ENCODE measurements at regions not wholly inside any gene's neighbourhood (a gene's known extent, or its start where the extent isn't known, plus 50 kb on each side); places are given as distances from the start of the nearest gene placed in this dataset.

DNA sequence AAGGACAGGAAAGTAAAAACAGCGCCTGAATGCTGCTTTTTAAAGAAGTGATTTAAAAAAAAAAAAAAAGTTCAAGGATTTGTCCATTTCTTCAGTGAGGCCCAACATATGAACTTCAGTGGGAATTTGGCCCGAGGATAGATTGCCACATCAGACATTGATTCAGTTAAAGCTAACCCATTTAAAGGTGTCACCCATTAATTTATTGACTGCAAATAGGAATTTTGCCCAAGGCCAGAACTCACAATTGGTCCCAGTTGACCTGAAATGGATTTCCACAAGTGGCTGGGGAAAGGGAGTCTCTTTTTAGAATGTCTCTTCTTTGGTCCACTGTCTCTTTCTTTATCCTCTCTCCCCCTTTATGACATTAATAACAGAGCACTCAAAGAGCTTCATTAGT, 86.5 kb upstream of the RPL34 start:
- Mint-ChIP-seq H3K4me1 (ENCODE audit: low read depth) (peaks cover 62% of the 10 kb centered on the region), H3K4me3 (no peak overlapping the region), H3K27me3 (no peaks in the 10 kb centered on the region), H3K9me3 (peaks cover 3% of the 10 kb centered on the region), H3K36me3 (ENCODE audit: low read depth) (no peaks in the 10 kb centered on the region), H3K27ac (no peak overlapping the region)
- TF ChIP-seq, protein P1, sequence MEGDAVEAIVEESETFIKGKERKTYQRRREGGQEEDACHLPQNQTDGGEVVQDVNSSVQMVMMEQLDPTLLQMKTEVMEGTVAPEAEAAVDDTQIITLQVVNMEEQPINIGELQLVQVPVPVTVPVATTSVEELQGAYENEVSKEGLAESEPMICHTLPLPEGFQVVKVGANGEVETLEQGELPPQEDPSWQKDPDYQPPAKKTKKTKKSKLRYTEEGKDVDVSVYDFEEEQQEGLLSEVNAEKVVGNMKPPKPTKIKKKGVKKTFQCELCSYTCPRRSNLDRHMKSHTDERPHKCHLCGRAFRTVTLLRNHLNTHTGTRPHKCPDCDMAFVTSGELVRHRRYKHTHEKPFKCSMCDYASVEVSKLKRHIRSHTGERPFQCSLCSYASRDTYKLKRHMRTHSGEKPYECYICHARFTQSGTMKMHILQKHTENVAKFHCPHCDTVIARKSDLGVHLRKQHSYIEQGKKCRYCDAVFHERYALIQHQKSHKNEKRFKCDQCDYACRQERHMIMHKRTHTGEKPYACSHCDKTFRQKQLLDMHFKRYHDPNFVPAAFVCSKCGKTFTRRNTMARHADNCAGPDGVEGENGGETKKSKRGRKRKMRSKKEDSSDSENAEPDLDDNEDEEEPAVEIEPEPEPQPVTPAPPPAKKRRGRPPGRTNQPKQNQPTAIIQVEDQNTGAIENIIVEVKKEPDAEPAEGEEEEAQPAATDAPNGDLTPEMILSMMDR (IDR thresholded peaks at IDR 0.05): no peak
- CTCF ChIA-PET: interaction anchor here (0.6 to 1.9 kb wide), 4 partner anchors 12 to 38 kb away, joined by 3 to 14 read pairs (median 7); no protein-coding TSS in a partner anchor
- intact Hi-C loops (cut with micrococcal nuclease): no loop called here
- DNase-seq (no peak), ATAC-seq (no peak)
- POLR2A ChIA-PET: no interaction called here

DNA sequence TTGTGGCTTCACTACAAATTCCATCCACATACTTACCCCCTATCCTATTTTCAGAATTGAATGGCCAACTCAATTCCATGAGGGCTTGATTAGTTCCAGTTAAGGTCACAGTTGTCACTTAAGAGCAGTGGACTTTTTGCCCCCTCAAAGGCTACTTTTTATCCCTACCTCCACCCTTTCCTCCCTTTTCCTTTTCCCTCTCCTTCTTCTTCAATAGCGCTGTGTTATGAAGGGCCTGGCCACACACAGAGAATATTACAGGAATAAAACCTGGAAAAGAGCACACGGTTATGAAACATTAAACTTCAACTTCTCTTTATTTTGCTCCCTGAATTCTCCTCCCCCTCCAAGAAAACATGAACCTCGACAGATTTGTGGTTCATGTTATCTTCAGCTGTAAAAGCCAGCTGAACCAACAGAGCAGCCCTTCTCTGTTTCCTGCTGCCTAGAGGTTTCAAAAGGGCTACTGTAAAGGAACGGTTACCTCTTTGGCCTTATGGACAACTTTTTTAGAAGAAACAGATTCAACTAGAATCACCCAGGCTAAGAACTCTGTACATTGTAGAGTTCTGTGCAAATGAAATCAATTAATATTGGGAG, 87.0 kb upstream of the RPL34 start:
- Mint-ChIP-seq H3K27me3 (no peaks in the 10 kb centered on the region), H3K9me3 (peaks cover 6% of the 10 kb centered on the region), H3K4me3 (no peak overlapping the region), H3K4me1 (ENCODE audit: low read depth) (peaks cover 65% of the 10 kb centered on the region), H3K27ac (peak overlapping the region; percentile 32), H3K36me3 (ENCODE audit: low read depth) (peaks cover 1% of the 10 kb centered on the region)
- DNase-seq (no peak), ATAC-seq (no peak)
- intact Hi-C loops (cut with micrococcal nuclease): no loop called here
- CTCF ChIA-PET: interaction anchor here (0.6 to 1.6 kb wide), 3 partner anchors 12 to 21 kb away, joined by 3 to 8 read pairs (median 6); no protein-coding TSS in a partner anchor
- POLR2A ChIA-PET: interaction anchor here (0.7 kb wide), 1 partner anchor 541 kb away, joined by 3 read pairs; no protein-coding TSS in a partner anchor
- TF ChIP-seq, protein P1 (IDR thresholded peaks at IDR 0.05): no peak

DNA sequence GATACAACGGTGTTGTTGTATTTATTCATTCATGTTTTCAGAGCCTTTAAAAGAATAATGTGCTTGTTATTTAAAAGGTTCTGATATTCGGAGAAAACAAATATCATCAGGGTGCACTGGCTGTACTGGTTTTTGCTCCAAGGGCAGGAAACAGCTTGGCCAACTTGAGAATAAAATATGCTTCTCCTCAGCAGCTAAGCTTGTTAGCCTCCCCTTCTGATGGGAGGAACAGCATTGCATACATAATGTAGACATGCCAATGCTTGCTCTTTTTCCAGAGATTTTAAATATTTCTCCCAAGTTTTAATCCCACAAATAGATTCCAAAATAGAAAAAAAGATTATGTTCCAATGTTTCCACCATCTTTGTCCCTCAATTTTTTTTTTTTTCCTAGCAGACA, 87.6 kb upstream of the RPL34 start:
- Mint-ChIP-seq H3K27ac (peak overlapping the region; percentile 32), H3K4me1 (ENCODE audit: low read depth) (peaks cover 71% of the 10 kb centered on the region), H3K27me3 (no peaks in the 10 kb centered on the region), H3K9me3 (peaks cover 9% of the 10 kb centered on the region), H3K36me3 (ENCODE audit: low read depth) (peaks cover 5% of the 10 kb centered on the region), H3K4me3 (no peak overlapping the region)
- no peak for ATAC-seq
- ChIA-PET POLR2A (interaction anchor here (0.7 kb wide), 1 partner anchor 541 kb away, joined by 3 read pairs; no protein-coding TSS in a partner anchor), CTCF (interaction anchor here (0.6 to 1.4 kb wide), 2 partner anchors 514 to 630 kb away, joined by 3 to 5 read pairs; no protein-coding TSS in a partner anchor)
- TF ChIP-seq, protein P1 (IDR thresholded peaks at IDR 0.05): no peak
- DNase-seq: no peak
- intact Hi-C loops (cut with micrococcal nuclease): no loop called here

DNA sequence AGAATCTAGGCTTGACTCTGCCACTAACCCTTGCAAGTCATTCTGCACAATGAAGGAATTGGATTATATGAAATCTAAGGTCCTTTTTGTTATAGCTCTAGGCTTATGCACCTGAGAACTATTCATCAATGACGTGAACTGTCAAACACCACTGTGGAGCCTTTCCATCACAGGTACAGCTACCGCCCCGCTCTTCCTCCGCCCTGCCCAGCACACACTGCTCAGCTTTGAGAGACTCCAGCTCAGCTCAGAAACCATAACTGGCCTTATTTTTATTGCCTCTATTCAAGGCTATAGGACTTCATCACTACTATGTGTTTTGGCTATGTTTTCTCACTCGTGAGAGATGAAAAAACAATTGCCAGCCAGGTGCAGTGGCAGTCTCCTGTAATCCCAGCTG, 88.2 kb upstream of the RPL34 start:
- no peaks in the 10 kb centered on the region for H3K27me3 Mint-ChIP-seq
- POLR2A ChIA-PET: interaction anchor here (0.8 to 1.5 kb wide), 2 partner anchors 12 to 100 kb away, joined by 3 to 4 read pairs; no protein-coding TSS in a partner anchor
- peaks cover 10% of the 10 kb centered on the region for H3K9me3 Mint-ChIP-seq
- peaks cover 9% of the 10 kb centered on the region for H3K36me3 Mint-ChIP-seq (ENCODE audit: low read depth)
- TF ChIP-seq, protein P1 (IDR thresholded peaks at IDR 0.05): no peak
- ATAC-seq: no peak
- intact Hi-C loops (cut with micrococcal nuclease): no loop called here
- H3K4me1 Mint-ChIP-seq (ENCODE audit: low read depth): peaks cover 77% of the 10 kb centered on the region
- peak overlapping the region; percentile 61 for H3K4me3 Mint-ChIP-seq
- peak overlapping the region; percentile 83 for H3K27ac Mint-ChIP-seq
- DNase-seq: no peak
- CTCF ChIA-PET: interaction anchor here (0.6 to 1.6 kb wide), 3 partner anchors 502 to 631 kb away, joined by 3 to 7 read pairs (median 5); no protein-coding TSS in a partner anchor

DNA sequence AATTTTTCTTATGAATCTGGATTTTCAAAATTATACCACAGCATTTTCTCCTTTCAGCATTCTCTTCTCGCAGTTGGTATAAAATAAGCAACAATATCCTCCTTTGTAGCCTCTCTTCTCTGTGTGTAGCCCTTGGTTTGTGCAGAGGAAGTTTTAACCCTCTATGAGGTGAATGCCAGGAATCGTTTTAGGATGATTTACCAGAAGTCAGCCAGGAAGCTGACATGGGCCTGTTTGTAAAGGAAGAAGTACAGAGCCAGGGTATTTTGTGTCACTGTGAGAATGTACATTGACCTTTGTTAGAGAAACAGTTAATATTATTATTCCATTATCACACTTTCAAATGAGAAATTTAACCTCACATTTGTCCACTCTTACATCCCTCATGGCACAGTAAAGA, 88.9 kb upstream of the RPL34 start:
- Mint-ChIP-seq H3K27me3 (no peaks in the 10 kb centered on the region), H3K9me3 (peaks cover 13% of the 10 kb centered on the region), H3K4me3 (peak overlapping the region; percentile 61), H3K4me1 (ENCODE audit: low read depth) (peaks cover 78% of the 10 kb centered on the region), H3K27ac (peak overlapping the region; percentile 83), H3K36me3 (ENCODE audit: low read depth) (peaks cover 9% of the 10 kb centered on the region)
- POLR2A ChIA-PET: interaction anchor here (0.8 to 1.5 kb wide), 2 partner anchors 13 to 101 kb away, joined by 3 to 4 read pairs; no protein-coding TSS in a partner anchor
- ATAC-seq (no peak), DNase-seq (no peak)
- CTCF ChIA-PET: interaction anchor here (0.7 to 1.6 kb wide), 3 partner anchors 38 to 512 kb away, joined by 3 to 7 read pairs (median 5); no protein-coding TSS in a partner anchor
- TF ChIP-seq, protein P1 (IDR thresholded peaks at IDR 0.05): no peak
- intact Hi-C loops (cut with micrococcal nuclease): no loop called here

Data from activated CD8-positive, alpha-beta T cell treated with anti-CD3 and anti-CD28 coated beads for 36 hours (primary cell).